A549 (cell line): ENCODE measurements at regions not wholly inside any gene's neighbourhood (a gene's known extent, or its start where the extent isn't known, plus 50 kb on each side); places are given as distances from the start of the nearest gene placed in this dataset.

Source experiments
- CTCF ChIP-seq: fragments of >200 bp; sonication (Bioruptor Twin); formaldehyde crosslinking; IDR thresholded peaks from 3 replicates; pipeline ENCODE4 v1.5.1; 2016
- EP300 ChIP-seq, 2 experiments: fragments of >200 bp; sonication (Bioruptor Twin); formaldehyde crosslinking; IDR thresholded peaks; 2 replicates in 1 of 2; 3 replicates in 1 of 2; pipeline ENCODE4 v1.6.1; 2016 to 2017
- FOSB ChIP-seq: fragments of 250-450 bp; sonication (Bioruptor Pico); IDR thresholded peaks from 2 replicates; pipeline ENCODE4 v1.5.0; 2020; ENCODE audit warnings: mild to moderate bottlenecking, moderate library complexity
- HES2 ChIP-seq: fragments of >200 bp; sonication (Bioruptor Twin); formaldehyde crosslinking; IDR thresholded peaks from 2 replicates; pipeline ENCODE4 v1.6.1; 2016
- HOXA7 ChIP-seq: fragments of 250-450 bp; sonication (Bioruptor Pico); IDR thresholded peaks from 2 replicates; pipeline ENCODE4 v1.5.0; 2020; ENCODE audit warnings: mild to moderate bottlenecking, moderate library complexity
- NPAS2 ChIP-seq: fragments of 250-450 bp; sonication (Bioruptor Pico); IDR thresholded peaks from 2 replicates; pipeline ENCODE4 v1.8.0; 2022; ENCODE audit warnings: mild to moderate bottlenecking, moderate library complexity, borderline replicate concordance
- POLR2A ChIP-seq: IDR thresholded peaks from 2 replicates; pipeline ENCODE4 v1.6.1; 2012; ENCODE audit warnings: mild to moderate bottlenecking, low read length
- RCOR1 ChIP-seq: fragments of 150-350 bp; IDR thresholded peaks from 2 replicates; pipeline ENCODE4 v1.6.1; 2014; ENCODE audit warnings: antibody characterized with exemption, low read length, low read depth
- RFX5 ChIP-seq: fragments of 450-650 bp; IDR thresholded peaks from 2 replicates; pipeline ENCODE4 v1.7.1; 2014; ENCODE audit warnings: antibody characterized with exemption, mild to moderate bottlenecking, moderate library complexity
- RNF2 ChIP-seq: fragments of 200-600 bp; sonication (generic); IDR thresholded peaks from 2 replicates; pipeline ENCODE4 v1.6.1; 2016; ENCODE audit warnings: low read depth, mild to moderate bottlenecking, antibody characterized with exemption, moderate library complexity, borderline replicate concordance
- SMC3 ChIP-seq: fragments of >200 bp; sonication (Bioruptor Twin); formaldehyde crosslinking; IDR thresholded peaks from 3 replicates; pipeline ENCODE4 v1.6.1; 2018; ENCODE audit warnings: inconsistent platforms
- SREBF2 ChIP-seq: fragments of 450-650 bp; IDR thresholded peaks from 2 replicates; pipeline ENCODE4 v1.6.1; 2014; ENCODE audit warnings: mild to moderate bottlenecking, moderate library complexity

GRCh38 chr1:234861024-234861620 is 251.1 kb upstream of the IRF2BP2 start:
- no peak for TF ChIP-seq FOSB (CRISPR knock-in tag)
- TF ChIP-seq SMC3 = no peak
- no peak for TF ChIP-seq CTCF
- no peak for TF ChIP-seq RCOR1
- TF ChIP-seq SREBF2 = no peak
- no peak for TF ChIP-seq RFX5
- TF ChIP-seq RNF2 = no peak
- no peak for TF ChIP-seq NPAS2
- no peak for TF ChIP-seq HES2
- TF ChIP-seq POLR2A = no peak
- TF ChIP-seq HOXA7 (CRISPR knock-in tag) = no peak
- TF ChIP-seq EP300 (IDR thresholded peaks at IDR 0.05) = no peak
